HepG2 (cell line): ENCODE measurements at regions not wholly inside any gene's neighbourhood (a gene's known extent, or its start where the extent isn't known, plus 50 kb on each side); places are given as distances from the start of the nearest gene placed in this dataset.

Experiments
- AGO2 ChIP-seq: fragments of 200-400 bp; formaldehyde crosslinking; optimal IDR thresholded peaks from 2 replicates; pipeline ENCODE3; 2017; ENCODE audit warnings: mild to moderate bottlenecking, low read depth, low read length, moderate library complexity
- CENPX ChIP-seq: sonication (generic); formaldehyde crosslinking; IDR thresholded peaks from 2 replicates; pipeline ENCODE4 v1.9.0; 2021; ENCODE audit warnings: mild to moderate bottlenecking, missing genetic modification reagents, moderate library complexity
- CERS6 ChIP-seq: sonication (generic); formaldehyde crosslinking; IDR thresholded peaks from 2 replicates; pipeline ENCODE4 v1.5.0; 2020; ENCODE audit warnings: missing genetic modification reagents
- IKZF4 ChIP-seq: sonication (generic); formaldehyde crosslinking; IDR thresholded peaks from 2 replicates; pipeline ENCODE4 v1.5.1; 2020; ENCODE audit warnings: borderline replicate concordance, mild to moderate bottlenecking, low read depth, missing genetic modification reagents; ENCODE audit errors: not compliant biosample characterization
- KDM4B ChIP-seq: sonication (generic); formaldehyde crosslinking; IDR thresholded peaks from 2 replicates; pipeline ENCODE4 v1.4.0; 2020; ENCODE audit warnings: missing genetic modification reagents
- MTA3 ChIP-seq: sonication (generic); formaldehyde crosslinking; IDR thresholded peaks from 2 replicates; pipeline ENCODE4 v1.4.0; 2020; ENCODE audit warnings: missing genetic modification reagents
- MXD4 ChIP-seq: IDR thresholded peaks from 2 replicates; pipeline ENCODE4 v1.6.1; 2016; ENCODE audit warnings: mild to moderate bottlenecking, missing biosample characterization, missing genetic modification reagents
- POGK ChIP-seq: sonication (generic); formaldehyde crosslinking; conservative IDR thresholded peaks from 2 replicates; pipeline ENCODE4 v1.8.0; 2022; ENCODE audit warnings: mild to moderate bottlenecking, moderate library complexity, missing genetic modification reagents
- RFX5 ChIP-seq: IDR thresholded peaks from 2 replicates; pipeline ENCODE4 v1.6.1; 2011; ENCODE audit warnings: low read depth, low read length, improper control_type of control experiment
- TSC22D2 ChIP-seq: sonication (generic); formaldehyde crosslinking; IDR thresholded peaks from 2 replicates; pipeline ENCODE4 v1.5.1; 2020; ENCODE audit warnings: missing genetic modification reagents, mild to moderate bottlenecking, borderline replicate concordance
- WIZ ChIP-seq: sonication (generic); formaldehyde crosslinking; IDR thresholded peaks from 2 replicates; pipeline ENCODE4 v1.5.1; 2020; ENCODE audit warnings: mild to moderate bottlenecking, missing genetic modification reagents
- ZBTB7A ChIP-seq: sonication (generic); formaldehyde crosslinking; IDR thresholded peaks from 2 replicates; pipeline ENCODE4 v1.8.0; 2022; ENCODE audit warnings: mild to moderate bottlenecking, missing genetic modification reagents
- ZFP36L1 ChIP-seq: sonication (generic); formaldehyde crosslinking; IDR thresholded peaks from 2 replicates; pipeline ENCODE4 v1.8.0; 2022; ENCODE audit warnings: mild to moderate bottlenecking, missing genetic modification reagents, moderate library complexity
- ZNF10 ChIP-seq: sonication (generic); formaldehyde crosslinking; IDR thresholded peaks from 2 replicates; pipeline ENCODE4 v1.4.0; 2020; ENCODE audit warnings: mild to moderate bottlenecking, low read depth, missing genetic modification reagents, borderline replicate concordance
- ZNF12 ChIP-seq: sonication (generic); formaldehyde crosslinking; IDR thresholded peaks from 2 replicates; pipeline ENCODE4 v1.5.0; 2020; ENCODE audit warnings: missing genetic modification reagents
- ZNF234 ChIP-seq: sonication (generic); formaldehyde crosslinking; conservative IDR thresholded peaks from 2 replicates; pipeline ENCODE4 v1.5.1; 2020; ENCODE audit warnings: mild to moderate bottlenecking, missing genetic modification reagents
- ZNF24 ChIP-seq: fragments of 450-650 bp; IDR thresholded peaks from 2 replicates; pipeline ENCODE4 v1.6.1; 2017; ENCODE audit warnings: antibody characterized with exemption, mild to moderate bottlenecking
- ZNF629 ChIP-seq: sonication (generic); formaldehyde crosslinking; conservative IDR thresholded peaks from 2 replicates; pipeline ENCODE4 v1.5.0; 2020; ENCODE audit warnings: missing genetic modification reagents
- ZNF747 ChIP-seq: sonication (generic); formaldehyde crosslinking; IDR thresholded peaks from 2 replicates; pipeline ENCODE4 v1.8.1; 2023; ENCODE audit warnings: missing genetic modification reagents, mild to moderate bottlenecking, borderline replicate concordance
- ZUFSP ChIP-seq: sonication (generic); formaldehyde crosslinking; IDR thresholded peaks from 2 replicates; pipeline ENCODE4 v1.9.0; 2021; ENCODE audit warnings: missing genetic modification reagents, mild to moderate bottlenecking, borderline replicate concordance
- TF ChIP-seq, protein P1 (sequence below): sonication (generic); formaldehyde crosslinking; IDR thresholded peaks from 2 replicates; pipeline ENCODE4 v1.4.0; 2020; ENCODE audit warnings: missing genetic modification reagents, low read depth, mild to moderate bottlenecking, borderline replicate concordance
- TF ChIP-seq, protein P2 (sequence below): sonication (generic); formaldehyde crosslinking; IDR thresholded peaks from 2 replicates; pipeline ENCODE4 v1.4.0; 2020; ENCODE audit warnings: mild to moderate bottlenecking, missing genetic modification reagents

DNA sequence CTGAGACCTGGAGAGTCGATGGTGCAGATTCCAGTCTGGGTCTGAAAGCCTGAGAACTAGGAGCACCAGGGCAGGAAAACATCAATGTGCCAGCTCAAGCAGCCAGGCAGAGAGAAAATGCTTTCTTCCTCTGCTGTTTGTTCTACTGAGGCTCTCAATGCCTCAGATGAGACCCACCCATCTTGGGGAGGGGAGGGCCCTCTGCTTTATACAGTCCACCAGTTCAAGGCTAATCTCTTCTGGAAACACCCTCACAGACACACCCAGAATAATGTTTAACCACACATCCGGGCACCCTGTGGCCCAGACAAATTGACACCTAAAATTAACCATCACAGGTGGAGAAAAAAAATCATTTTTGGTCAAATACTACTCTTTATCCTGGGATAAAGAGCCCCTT is 89.3 kb upstream of the SLC22A23 start (continued):
- TF ChIP-seq IKZF4 (CRISPR knock-in tag), result no peak
- TF ChIP-seq, protein P1, sequence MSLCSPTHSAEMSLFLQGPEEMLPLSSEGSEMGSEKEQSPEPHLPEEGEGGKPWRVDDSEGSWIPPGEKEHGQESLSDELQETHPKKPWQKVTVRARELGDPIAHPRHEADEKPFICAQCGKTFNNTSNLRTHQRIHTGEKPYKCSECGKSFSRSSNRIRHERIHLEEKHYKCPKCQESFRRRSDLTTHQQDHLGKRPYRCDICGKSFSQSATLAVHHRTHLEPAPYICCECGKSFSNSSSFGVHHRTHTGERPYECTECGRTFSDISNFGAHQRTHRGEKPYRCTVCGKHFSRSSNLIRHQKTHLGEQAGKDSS (CRISPR knock-in tag), result no peak
- TF ChIP-seq ZNF234 (CRISPR knock-in tag), result no peak
- TF ChIP-seq AGO2, result no peak
- TF ChIP-seq ZNF10 (CRISPR knock-in tag), result no peak
- no peak for TF ChIP-seq ZBTB7A
- TF ChIP-seq ZNF24, result no peak
- TF ChIP-seq WIZ (CRISPR knock-in tag), result no peak
- no peak for TF ChIP-seq KDM4B (CRISPR knock-in tag)
- TF ChIP-seq POGK (CRISPR knock-in tag), result no peak
- no peak for TF ChIP-seq RFX5
- TF ChIP-seq, protein P2, sequence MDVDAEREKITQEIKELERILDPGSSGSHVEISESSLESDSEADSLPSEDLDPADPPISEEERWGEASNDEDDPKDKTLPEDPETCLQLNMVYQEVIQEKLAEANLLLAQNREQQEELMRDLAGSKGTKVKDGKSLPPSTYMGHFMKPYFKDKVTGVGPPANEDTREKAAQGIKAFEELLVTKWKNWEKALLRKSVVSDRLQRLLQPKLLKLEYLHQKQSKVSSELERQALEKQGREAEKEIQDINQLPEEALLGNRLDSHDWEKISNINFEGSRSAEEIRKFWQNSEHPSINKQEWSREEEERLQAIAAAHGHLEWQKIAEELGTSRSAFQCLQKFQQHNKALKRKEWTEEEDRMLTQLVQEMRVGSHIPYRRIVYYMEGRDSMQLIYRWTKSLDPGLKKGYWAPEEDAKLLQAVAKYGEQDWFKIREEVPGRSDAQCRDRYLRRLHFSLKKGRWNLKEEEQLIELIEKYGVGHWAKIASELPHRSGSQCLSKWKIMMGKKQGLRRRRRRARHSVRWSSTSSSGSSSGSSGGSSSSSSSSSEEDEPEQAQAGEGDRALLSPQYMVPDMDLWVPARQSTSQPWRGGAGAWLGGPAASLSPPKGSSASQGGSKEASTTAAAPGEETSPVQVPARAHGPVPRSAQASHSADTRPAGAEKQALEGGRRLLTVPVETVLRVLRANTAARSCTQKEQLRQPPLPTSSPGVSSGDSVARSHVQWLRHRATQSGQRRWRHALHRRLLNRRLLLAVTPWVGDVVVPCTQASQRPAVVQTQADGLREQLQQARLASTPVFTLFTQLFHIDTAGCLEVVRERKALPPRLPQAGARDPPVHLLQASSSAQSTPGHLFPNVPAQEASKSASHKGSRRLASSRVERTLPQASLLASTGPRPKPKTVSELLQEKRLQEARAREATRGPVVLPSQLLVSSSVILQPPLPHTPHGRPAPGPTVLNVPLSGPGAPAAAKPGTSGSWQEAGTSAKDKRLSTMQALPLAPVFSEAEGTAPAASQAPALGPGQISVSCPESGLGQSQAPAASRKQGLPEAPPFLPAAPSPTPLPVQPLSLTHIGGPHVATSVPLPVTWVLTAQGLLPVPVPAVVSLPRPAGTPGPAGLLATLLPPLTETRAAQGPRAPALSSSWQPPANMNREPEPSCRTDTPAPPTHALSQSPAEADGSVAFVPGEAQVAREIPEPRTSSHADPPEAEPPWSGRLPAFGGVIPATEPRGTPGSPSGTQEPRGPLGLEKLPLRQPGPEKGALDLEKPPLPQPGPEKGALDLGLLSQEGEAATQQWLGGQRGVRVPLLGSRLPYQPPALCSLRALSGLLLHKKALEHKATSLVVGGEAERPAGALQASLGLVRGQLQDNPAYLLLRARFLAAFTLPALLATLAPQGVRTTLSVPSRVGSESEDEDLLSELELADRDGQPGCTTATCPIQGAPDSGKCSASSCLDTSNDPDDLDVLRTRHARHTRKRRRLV (CRISPR knock-in tag), result no peak
- TF ChIP-seq TSC22D2 (CRISPR knock-in tag), result no peak
- TF ChIP-seq MTA3, result no peak
- no peak for TF ChIP-seq ZFP36L1 (CRISPR knock-in tag)
- no peak for TF ChIP-seq MXD4 (CRISPR knock-in tag)
- no peak for TF ChIP-seq ZNF12 (CRISPR knock-in tag)
- TF ChIP-seq ZUFSP (CRISPR knock-in tag), result no peak
- no peak for TF ChIP-seq CENPX
- TF ChIP-seq ZNF747 (CRISPR knock-in tag), result no peak
- TF ChIP-seq CERS6 (CRISPR knock-in tag), result no peak
- TF ChIP-seq ZNF629, result no peak
